ENCODE measurements at regions not wholly inside any gene's neighbourhood (a gene's known extent, or its start where the extent isn't known, plus 50 kb on each side); places are given as distances from the start of the nearest gene placed in this dataset.

- no peak overlapping the region for H3K27ac ChIP-seq
- TF ChIP-seq CTCF (conservative IDR thresholded peaks at IDR 0.05) (no peak), ZFX (IDR thresholded peaks at IDR 0.05) (no peak)
Observed at GRCh38 chr6:88388589-88388988, 222.4 kb upstream of the CNR1 start.

GRCh38 chr6:88386167-88386566 lies 220.0 kb upstream of the CNR1 start:
- no peak overlapping the region for H3K27ac ChIP-seq
- TF ChIP-seq ZFX (IDR thresholded peaks at IDR 0.05): no peak
- no peak for TF ChIP-seq CTCF (conservative IDR thresholded peaks at IDR 0.05)

- TF ChIP-seq CTCF (conservative IDR thresholded peaks at IDR 0.05): no peak
- TF ChIP-seq ZFX (IDR thresholded peaks at IDR 0.05): no peak
- no peak overlapping the region for H3K27ac ChIP-seq
Observed at GRCh38 chr6:88383183-88383582, 217.0 kb upstream of the CNR1 start.

- no peak for TF ChIP-seq CTCF (conservative IDR thresholded peaks at IDR 0.05)
- no peak for TF ChIP-seq ZFX (IDR thresholded peaks at IDR 0.05)
- no peak overlapping the region for H3K27ac ChIP-seq
Observed at GRCh38 chr6:88381289-88381642, 215.1 kb upstream of the CNR1 start.

GRCh38 chr6:88380618-88381288 lies 214.6 kb upstream of the CNR1 start:
- no peak for TF ChIP-seq ZFX (IDR thresholded peaks at IDR 0.05)
- no peak for TF ChIP-seq CTCF (conservative IDR thresholded peaks at IDR 0.05)
- H3K27ac ChIP-seq: no peak overlapping the region

- H3K27ac ChIP-seq: no peak overlapping the region
- TF ChIP-seq CTCF (conservative IDR thresholded peaks at IDR 0.05) (no peak), ZFX (IDR thresholded peaks at IDR 0.05) (no peak)
Observed at GRCh38 chr6:88380083-88380482, 213.9 kb upstream of the CNR1 start.

GRCh38 chr6:88378639-88379038 lies 212.5 kb upstream of the CNR1 start:
- TF ChIP-seq CTCF (conservative IDR thresholded peaks at IDR 0.05) (no peak), ZFX (IDR thresholded peaks at IDR 0.05) (no peak)
- no peak overlapping the region for H3K27ac ChIP-seq
